ENCODE measurements at regions not wholly inside any gene's neighbourhood (a gene's known extent, or its start where the extent isn't known, plus 50 kb on each side); places are given as distances from the start of the nearest gene placed in this dataset.

DNA sequence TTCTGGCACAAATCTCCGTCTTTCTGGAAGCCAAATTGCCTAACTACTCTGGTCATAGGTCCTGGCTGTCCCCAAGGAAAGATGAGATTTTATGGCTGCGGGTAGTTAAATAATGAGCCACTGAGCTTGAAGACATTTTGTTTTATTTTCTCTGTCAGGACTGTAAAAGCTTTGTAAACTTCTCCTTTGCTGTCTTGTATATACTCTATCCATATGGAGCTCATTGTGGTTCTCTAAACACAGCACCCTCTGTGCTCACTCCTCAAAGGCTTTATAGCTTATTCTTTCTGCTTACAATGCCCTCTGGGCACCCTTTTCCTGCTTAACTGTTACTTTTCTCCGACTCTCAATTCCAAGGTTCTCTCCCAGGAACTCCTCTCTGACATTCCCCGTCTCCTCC is 209.1 kb downstream of the CMPK2 start:
- TF ChIP-seq, protein P1, sequence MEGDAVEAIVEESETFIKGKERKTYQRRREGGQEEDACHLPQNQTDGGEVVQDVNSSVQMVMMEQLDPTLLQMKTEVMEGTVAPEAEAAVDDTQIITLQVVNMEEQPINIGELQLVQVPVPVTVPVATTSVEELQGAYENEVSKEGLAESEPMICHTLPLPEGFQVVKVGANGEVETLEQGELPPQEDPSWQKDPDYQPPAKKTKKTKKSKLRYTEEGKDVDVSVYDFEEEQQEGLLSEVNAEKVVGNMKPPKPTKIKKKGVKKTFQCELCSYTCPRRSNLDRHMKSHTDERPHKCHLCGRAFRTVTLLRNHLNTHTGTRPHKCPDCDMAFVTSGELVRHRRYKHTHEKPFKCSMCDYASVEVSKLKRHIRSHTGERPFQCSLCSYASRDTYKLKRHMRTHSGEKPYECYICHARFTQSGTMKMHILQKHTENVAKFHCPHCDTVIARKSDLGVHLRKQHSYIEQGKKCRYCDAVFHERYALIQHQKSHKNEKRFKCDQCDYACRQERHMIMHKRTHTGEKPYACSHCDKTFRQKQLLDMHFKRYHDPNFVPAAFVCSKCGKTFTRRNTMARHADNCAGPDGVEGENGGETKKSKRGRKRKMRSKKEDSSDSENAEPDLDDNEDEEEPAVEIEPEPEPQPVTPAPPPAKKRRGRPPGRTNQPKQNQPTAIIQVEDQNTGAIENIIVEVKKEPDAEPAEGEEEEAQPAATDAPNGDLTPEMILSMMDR (IDR thresholded peaks at IDR 0.05) = no peak
- no peaks in the 10 kb centered on the region for H3K4me1 ChIP-seq
- no peaks in the 10 kb centered on the region for H3K36me3 ChIP-seq
- no peaks in the 10 kb centered on the region for H3K27me3 ChIP-seq
- DNase-seq (ENCODE audit: low spot score) = no peak
- H3K9me3 ChIP-seq = no peaks in the 10 kb centered on the region
- no peak overlapping the region for H3K4me3 ChIP-seq
- no peak overlapping the region for H3K27ac ChIP-seq

DNA sequence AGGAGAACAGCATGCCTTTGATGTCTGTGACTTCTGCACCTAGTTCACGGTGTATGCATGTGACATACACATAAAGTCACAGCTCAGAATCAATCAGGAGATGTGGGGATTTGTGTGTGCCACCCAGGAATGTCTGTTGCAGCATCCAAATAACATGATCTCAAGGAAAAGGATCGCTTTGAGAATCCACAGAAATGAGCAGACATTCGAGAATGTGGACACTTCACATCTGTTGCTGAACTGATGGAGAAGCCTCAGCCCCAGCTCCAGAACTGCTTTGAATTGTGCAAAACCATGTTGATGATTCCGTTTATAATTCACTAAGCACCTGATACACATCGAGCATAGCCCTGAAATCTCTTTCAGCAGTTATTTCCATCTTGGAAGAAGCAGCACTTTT is 208.6 kb downstream of the CMPK2 start:
- Histone ChIP-seq H3K27ac (no peak overlapping the region), H3K4me3 (no peak overlapping the region), H3K4me1 (no peaks in the 10 kb centered on the region), H3K36me3 (no peaks in the 10 kb centered on the region), H3K27me3 (no peaks in the 10 kb centered on the region), H3K9me3 (no peaks in the 10 kb centered on the region)
- TF ChIP-seq, protein P1 (IDR thresholded peaks at IDR 0.05) = no peak
- DNase-seq (ENCODE audit: low spot score) = no peak

DNA sequence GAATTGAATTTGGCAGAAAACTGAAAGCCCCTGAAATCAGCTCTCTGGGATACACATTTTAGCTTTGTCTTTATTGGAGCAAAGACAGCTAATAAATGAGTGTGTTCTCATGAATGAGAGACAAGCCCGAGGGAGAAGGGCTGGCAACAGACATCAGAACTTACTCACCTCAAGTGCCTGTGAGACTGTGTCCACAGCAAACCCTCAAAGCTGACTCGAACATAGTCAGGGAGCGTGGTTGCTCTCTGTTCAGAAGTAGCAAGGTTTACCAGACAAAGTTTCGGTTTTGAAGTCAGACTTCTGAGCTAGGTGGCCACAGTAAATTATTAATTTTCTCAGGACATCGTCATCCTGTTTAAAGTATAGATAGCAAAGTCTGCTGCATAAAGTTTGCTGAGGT is 207.9 kb downstream of the CMPK2 start:
- DNase-seq (ENCODE audit: low spot score) = no peak
- H3K4me3 ChIP-seq = no peak overlapping the region
- no peaks in the 10 kb centered on the region for H3K27me3 ChIP-seq
- no peaks in the 10 kb centered on the region for H3K4me1 ChIP-seq
- H3K27ac ChIP-seq = no peak overlapping the region
- TF ChIP-seq, protein P1 (IDR thresholded peaks at IDR 0.05) = no peak
- no peaks in the 10 kb centered on the region for H3K9me3 ChIP-seq
- H3K36me3 ChIP-seq = no peaks in the 10 kb centered on the region

DNA sequence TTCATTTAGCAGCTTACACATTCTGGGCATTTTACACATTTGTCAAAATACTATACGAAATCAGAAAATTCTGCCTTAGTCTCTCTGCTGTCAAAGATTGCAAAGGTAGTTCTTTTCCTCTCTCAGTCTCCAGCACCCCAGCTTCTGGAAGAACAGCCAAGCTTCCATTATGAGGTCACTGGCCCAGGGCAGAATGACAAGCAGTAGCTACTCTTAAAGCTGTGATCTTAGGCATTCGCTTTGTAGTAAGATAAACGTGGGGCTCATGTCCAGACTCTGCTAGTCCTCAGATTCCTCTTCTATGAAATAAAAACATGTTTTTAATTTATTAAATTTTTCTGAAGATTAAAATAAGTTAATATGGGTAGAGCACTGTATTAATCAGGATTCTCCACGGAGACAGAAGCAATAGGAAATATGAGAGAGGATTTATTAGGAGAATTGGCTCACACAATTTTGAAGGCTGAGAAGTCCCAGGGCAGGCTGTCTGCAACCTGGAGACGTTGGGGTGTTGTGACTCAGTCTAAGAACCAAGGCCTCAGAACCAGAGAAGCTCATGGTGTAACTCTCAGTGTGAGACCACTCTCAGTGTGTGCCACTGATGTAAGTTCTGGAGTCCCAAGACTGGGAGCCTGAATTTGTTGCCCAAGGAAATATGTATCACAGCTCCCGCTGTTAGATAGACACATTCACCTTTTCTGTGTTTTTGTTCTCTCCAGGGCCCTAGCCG is 201.2 kb downstream of the CMPK2 start:
- H3K27me3 ChIP-seq = no peaks in the 10 kb centered on the region
- H3K4me1 ChIP-seq = no peaks in the 10 kb centered on the region
- DNase-seq (ENCODE audit: low spot score) = no peak
- no peak overlapping the region for H3K27ac ChIP-seq
- TF ChIP-seq, protein P1 (IDR thresholded peaks at IDR 0.05) = no peak
- H3K36me3 ChIP-seq = no peaks in the 10 kb centered on the region
- no peak overlapping the region for H3K4me3 ChIP-seq
- H3K9me3 ChIP-seq = no peaks in the 10 kb centered on the region

DNA sequence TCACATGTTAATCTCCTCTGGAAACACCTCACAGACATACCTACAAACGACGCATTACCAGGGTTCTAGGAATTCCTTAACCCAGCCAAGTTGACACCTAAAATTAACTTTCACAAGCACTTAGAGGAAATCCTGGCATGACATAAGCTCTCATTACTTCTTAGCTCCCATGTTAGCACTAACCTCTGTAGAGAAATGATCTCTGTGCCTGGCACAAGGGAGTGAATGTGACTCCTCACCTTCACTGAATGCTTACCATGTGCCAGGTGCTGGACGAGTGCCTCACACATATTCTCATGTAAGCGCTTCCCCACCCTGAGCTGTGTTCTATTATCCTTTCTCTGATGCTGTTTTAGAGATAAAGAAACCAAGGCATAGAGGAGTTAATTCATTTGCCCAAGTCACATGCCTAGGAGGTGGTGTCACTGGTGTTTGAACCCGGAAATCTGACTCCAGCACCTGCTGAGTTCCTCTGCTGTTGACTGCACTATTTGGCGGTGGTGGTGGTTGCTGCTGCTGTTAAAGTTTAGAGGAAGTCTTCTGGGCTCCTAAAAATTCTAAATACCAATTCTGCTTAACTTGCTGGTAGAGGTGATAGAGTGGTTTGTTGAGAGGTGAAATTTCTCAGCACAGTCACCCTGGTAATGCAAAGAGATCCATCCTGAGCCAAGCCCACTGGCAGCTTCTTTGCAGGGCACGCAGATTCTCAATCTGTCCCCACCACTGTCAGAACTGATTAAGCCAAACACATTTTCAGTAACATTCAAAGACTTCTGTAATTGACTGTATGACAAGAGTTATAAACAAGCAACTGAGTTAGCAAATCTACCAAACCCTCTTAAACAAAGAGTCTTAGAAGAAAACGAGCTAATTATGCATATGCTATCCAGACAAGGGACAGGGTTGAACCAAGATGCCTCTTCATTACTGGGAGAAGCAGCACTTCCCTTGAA is 200.3 kb downstream of the CMPK2 start:
- no peaks in the 10 kb centered on the region for H3K9me3 ChIP-seq
- no peaks in the 10 kb centered on the region for H3K36me3 ChIP-seq
- no peak overlapping the region for H3K4me3 ChIP-seq
- no peaks in the 10 kb centered on the region for H3K4me1 ChIP-seq
- H3K27ac ChIP-seq = no peak overlapping the region
- H3K27me3 ChIP-seq = no peaks in the 10 kb centered on the region
- no peak for DNase-seq (ENCODE audit: low spot score)
- TF ChIP-seq, protein P1 (IDR thresholded peaks at IDR 0.05) = no peak

All from right atrium auricular region (tissue), 2 donors.